Left renal cortex interstitium (tissue), 4 donors: ENCODE measurements at regions not wholly inside any gene's neighbourhood (a gene's known extent, or its start where the extent isn't known, plus 50 kb on each side); places are given as distances from the start of the nearest gene placed in this dataset.
A peak's percentile ranks its signal among the peaks of the same experiment; 100 is the strongest.

ENCODE experiments used
- DNase-seq, 4 donors: peaks; one replicate each; pipeline ENCODE4 v3.0.0-alpha.2; 2013; ENCODE audit warnings: low read depth in 4 of 4, low spot score in 2 of 4, missing footprints in 1 of 4

- DNase-seq, result no peak
These were observed 200.8 kb downstream of the TFCP2L1 start for GRCh38 chr2:121084130-121084680.

- no peak for DNase-seq
These were observed 199.2 kb downstream of the TFCP2L1 start for GRCh38 chr2:121085801-121086200.

GRCh38 chr2:121086450-121086849 is 198.6 kb downstream of the TFCP2L1 start:
- no peak for DNase-seq

- DNase-seq, result no peak
These were observed 197.9 kb downstream of the TFCP2L1 start for GRCh38 chr2:121087117-121087516.

- no peak for DNase-seq
These were observed 196.5 kb downstream of the TFCP2L1 start for GRCh38 chr2:121088251-121089165.

- DNase-seq, result no peak
These were observed 195.9 kb downstream of the TFCP2L1 start for GRCh38 chr2:121089166-121089510.

GRCh38 chr2:121090088-121090715 is 194.8 kb downstream of the TFCP2L1 start:
- no peak for DNase-seq

- no peak for DNase-seq
These were observed 192.9 kb downstream of the TFCP2L1 start for GRCh38 chr2:121092095-121092494.

GRCh38 chr2:121093692-121094091 is 191.3 kb downstream of the TFCP2L1 start:
- DNase-seq, result no peak

- no peak for DNase-seq
These were observed 190.9 kb downstream of the TFCP2L1 start for GRCh38 chr2:121094101-121094500.

- no peak for DNase-seq
These were observed 190.2 kb downstream of the TFCP2L1 start for GRCh38 chr2:121094845-121095244.

- DNase-seq, result no peak
These were observed 189.5 kb downstream of the TFCP2L1 start for GRCh38 chr2:121095257-121096080.

GRCh38 chr2:121096611-121097010 is 188.4 kb downstream of the TFCP2L1 start:
- DNase-seq, result no peak

GRCh38 chr2:121098556-121098955 is 186.4 kb downstream of the TFCP2L1 start:
- DNase-seq, result no peak

GRCh38 chr2:121099329-121100290 is 185.4 kb downstream of the TFCP2L1 start:
- no peak for DNase-seq

GRCh38 chr2:121101093-121101715 is 183.8 kb downstream of the TFCP2L1 start:
- no peak for DNase-seq

GRCh38 chr2:121102941-121103340 is 182.1 kb downstream of the TFCP2L1 start:
- no peak for DNase-seq

- DNase-seq, result no peak
These were observed 181.0 kb downstream of the TFCP2L1 start for GRCh38 chr2:121103960-121104359.

- DNase-seq, result peak in 1 of 4 donors; percentile 58
These were observed 180.3 kb downstream of the TFCP2L1 start for GRCh38 chr2:121104721-121105141.
